Fibroblast of villous mesenchyme (primary cell): ENCODE measurements at regions not wholly inside any gene's neighbourhood (a gene's known extent, or its start where the extent isn't known, plus 50 kb on each side); places are given as distances from the start of the nearest gene placed in this dataset.

Experiments
- DNase-seq: peaks from one replicate; pipeline ENCODE4 v3.0.0-alpha.2; 2010; ENCODE audit warnings: low read depth
- H3K4me3 ChIP-seq: 2 replicates; pipeline ENCODE4 v1.5.1; 2011; ENCODE audit warnings: low read depth, mild to moderate bottlenecking, low read length
- CTCF ChIP-seq: IDR thresholded peaks from 2 replicates; pipeline ENCODE4 v1.5.1; 2012; ENCODE audit warnings: low read depth, mild to moderate bottlenecking, low read length; ENCODE audit not compliant: insufficient read depth

- TF ChIP-seq CTCF = no peak
- H3K4me3 ChIP-seq = no peak overlapping the region
- no peak for DNase-seq
Measured at GRCh38 chr2:58720033-58720769, 479.1 kb upstream of the FANCL start.

DNA sequence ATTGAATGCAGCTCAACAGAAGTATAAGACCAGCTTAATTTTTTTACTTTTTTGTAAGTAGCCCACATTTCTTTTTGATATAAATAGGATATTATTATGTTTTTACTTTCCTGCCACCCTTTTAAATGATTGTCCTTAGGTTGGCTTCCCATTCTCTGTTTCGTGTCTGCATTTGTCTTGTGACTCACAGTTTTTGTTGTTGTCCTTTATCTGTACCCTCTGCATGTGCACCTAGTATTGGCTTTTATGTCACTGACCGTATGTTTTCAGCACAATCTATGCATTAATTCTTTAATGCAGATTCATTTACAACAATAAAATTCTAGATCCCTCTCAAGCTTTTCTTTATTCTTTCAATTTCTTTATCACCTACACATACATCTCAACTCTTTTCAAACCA, 474.2 kb upstream of the FANCL start:
- TF ChIP-seq CTCF = no peak
- no peak overlapping the region for H3K4me3 ChIP-seq
- no peak for DNase-seq

- H3K4me3 ChIP-seq = no peak overlapping the region
- TF ChIP-seq CTCF = no peak
- DNase-seq = no peak
Measured at GRCh38 chr2:58714238-58714637, 473.1 kb upstream of the FANCL start.

- no peak for DNase-seq
- H3K4me3 ChIP-seq = no peak overlapping the region
- no peak for TF ChIP-seq CTCF
Measured at GRCh38 chr2:58710795-58711279, 469.7 kb upstream of the FANCL start.

- TF ChIP-seq CTCF = no peak
Measured at GRCh38 chr2:58709687-58710354, 468.7 kb upstream of the FANCL start.

DNA sequence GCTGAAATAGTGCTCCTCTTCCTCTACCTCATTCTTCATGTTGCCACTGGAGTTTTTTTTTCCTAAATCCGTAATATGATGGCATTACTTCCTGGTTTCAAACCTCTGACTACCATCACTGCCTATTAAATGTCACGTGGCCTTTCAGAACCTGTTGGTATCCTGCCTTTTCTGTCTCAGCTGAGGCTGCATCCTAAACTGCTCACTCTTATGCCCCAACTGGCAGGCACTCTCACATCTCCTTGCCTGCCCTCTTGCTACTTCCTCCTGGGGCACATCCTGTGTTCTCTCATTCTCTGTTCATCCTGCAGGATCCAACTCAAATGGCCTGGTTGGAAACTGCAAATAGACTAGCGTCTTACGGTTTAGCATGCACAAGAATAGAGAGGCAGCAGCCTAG, 468.1 kb upstream of the FANCL start:
- H3K4me3 ChIP-seq = no peak overlapping the region
- no peak for TF ChIP-seq CTCF
- no peak for DNase-seq

More at GRCh38 chr2:58709687-58710354, 468.7 kb upstream of the FANCL start:
- no peak overlapping the region for H3K4me3 ChIP-seq
- DNase-seq = no peak
